NCI-H2196 (cell line): ENCODE measurements at regions not wholly inside any gene's neighbourhood (a gene's known extent, or its start where the extent isn't known, plus 50 kb on each side); places are given as distances from the start of the nearest gene placed in this dataset.
A peak's percentile ranks its signal among the peaks of the same experiment; 100 is the strongest.
"Not testable (repeated sequence)": the region's sequence is repeated elsewhere in the genome, so short reads cannot be mapped to it uniquely, and the experiment has no call there.

Experiments
- DNase-seq: peaks from one replicate; lab custom pipeline; 2025; ENCODE audit not compliant: unreplicated experiment; lab: John Stamatoyannopoulos, UW

- no peak for DNase-seq
Measured at GRCh38 chr15:69668039-69668705, 215.6 kb downstream of the RPLP1 start.

GRCh38 chr15:69668963-69669362 lies 216.3 kb downstream of the RPLP1 start:
- no peak for DNase-seq

- DNase-seq: no peak
Measured at GRCh38 chr15:69669446-69669845, 216.8 kb downstream of the RPLP1 start.

DNA sequence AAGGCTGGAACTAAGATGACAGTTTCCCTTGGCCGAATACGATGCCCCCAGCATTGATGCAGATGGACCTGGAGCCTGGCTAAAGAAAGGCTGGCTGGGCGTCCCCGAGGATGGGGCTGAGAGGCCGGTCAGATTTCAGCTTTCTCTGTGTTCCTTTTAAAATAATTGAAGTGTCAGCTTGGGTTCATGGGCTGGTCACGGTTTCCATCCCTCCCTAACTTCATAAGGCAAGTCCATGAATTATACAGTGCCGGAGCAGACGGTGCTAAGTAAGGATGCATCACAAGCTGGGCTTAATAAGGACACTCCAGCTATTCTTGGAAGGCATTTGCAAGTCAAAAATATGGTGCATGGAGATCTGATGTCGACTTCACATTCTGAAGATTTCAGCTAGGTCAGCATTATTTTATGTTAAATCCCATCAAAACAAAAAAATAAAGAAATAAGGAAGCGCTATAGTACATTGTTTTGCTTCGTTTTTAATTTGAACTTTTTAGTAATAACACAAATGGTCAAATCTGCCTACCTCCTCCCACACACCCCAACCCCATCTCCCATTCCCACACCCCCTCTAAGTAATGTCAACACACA lies 220.8 kb downstream of the RPLP1 start:
- DNase-seq: no peak

DNA sequence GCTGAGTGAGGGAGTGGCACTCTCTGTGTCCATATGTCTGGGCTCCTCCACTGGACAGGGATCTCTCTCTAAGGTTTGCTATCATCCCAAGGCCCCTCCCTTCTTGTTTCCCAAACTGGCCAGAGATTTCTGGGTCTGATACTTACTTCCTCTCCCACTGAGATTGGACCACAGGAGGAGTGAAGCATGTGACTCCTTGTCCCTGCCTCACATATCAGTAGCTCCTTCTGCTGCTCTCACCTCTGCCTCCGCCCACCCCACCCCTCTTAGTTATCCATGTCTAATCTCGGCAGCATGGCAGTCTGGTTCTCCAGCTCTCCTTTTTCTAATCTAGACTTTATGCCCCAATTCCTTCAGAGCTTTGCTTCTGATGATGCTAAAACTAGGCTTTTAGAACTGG lies 223.1 kb downstream of the RPLP1 start:
- DNase-seq: no peak

DNA sequence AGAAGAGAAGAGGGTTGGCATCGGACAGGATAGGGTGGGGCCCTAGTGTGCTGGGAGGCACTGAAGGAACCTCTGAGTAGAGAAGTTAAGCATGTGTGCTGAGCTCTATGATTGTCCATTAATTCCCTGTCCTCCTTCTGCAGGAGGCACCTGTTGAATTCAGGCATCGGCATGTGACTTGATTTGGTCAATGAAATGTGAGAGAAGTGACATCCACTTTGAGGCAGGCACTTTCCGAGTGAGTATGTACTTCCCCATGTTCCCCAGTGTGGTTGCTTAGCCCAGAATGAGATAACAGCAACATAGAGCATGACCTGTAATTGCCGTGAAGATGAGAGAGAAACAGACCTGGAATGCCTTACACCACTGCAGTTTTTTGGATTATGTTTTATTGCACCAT lies 224.8 kb downstream of the RPLP1 start:
- DNase-seq: no peak

DNA sequence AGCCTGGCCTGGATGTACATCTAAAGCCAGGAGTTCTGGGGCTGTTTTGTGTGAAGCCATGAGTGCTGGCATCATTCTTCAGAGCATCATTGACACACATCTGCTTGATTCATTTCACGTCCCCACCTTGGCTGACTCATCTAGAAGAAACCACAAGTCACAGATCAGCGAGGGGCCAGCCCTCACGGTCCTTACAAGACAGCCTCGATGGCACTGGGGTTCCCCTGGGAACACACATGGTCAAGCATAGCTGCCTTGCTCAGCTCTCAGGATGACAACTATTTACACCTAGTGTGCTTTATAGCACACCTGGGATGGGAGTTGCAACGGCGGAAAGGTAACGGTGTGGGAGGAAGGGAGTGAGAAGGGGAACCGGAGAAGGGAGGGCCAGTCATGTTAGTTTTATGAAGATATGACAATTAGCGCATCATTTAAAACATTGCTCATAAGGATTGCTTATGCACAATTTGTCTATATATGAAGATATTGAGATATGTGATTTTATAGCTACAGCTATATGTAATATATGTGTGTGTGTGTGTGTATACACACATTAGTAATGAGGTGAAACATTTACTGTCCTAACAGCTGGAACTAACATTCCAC lies 227.1 kb downstream of the RPLP1 start:
- no peak for DNase-seq

- DNase-seq: not testable (repeated sequence)
Measured at GRCh38 chr15:69684823-69685222, 232.2 kb downstream of the RPLP1 start.

DNA sequence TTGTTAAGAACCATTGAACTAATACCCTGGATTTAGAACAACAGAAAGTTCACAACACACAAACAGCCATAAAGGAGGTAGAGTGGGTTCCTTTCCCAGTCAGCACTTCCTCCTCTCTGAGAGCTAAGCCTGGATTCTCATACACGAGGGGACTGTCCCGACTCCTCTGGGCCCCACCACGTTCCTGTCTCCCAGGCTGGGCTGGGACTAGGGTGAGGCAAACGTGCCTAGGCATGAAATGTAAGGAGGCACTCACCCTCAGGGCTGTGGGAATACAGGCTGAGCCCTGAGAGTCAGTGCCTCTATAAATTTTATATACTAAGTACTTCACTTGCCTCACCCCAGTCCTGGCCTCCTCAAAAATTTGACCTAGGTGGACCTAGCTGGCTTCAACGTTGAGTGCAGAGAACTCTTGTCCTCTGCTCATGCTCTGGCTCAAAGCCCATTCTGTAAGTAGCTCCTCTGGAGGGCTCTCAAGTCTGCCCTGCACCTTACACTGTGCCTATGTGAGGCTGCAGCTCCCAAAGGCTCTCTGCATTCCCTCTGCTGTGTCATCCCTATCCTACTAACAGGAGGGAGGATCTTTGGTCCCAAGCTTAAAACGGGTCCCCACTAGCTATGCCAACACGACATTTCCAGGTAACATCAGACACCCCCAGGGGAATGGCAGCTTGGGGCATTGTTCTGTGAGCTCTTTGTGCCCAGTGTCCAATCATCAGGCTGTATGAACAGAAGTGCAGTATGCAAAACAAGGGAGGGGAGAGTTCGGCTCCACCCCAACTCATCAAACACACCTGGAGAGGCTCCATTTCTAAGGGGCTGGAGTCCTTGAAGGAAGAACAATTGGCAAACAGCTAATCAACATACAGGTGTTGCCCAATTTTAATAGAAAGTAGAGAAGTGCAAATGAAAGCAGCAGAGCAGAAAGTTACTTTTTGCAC lies 233.2 kb downstream of the RPLP1 start:
- peak; percentile 65 for DNase-seq

- DNase-seq: no peak
Measured at GRCh38 chr15:69686626-69687025, 234.0 kb downstream of the RPLP1 start.

DNA sequence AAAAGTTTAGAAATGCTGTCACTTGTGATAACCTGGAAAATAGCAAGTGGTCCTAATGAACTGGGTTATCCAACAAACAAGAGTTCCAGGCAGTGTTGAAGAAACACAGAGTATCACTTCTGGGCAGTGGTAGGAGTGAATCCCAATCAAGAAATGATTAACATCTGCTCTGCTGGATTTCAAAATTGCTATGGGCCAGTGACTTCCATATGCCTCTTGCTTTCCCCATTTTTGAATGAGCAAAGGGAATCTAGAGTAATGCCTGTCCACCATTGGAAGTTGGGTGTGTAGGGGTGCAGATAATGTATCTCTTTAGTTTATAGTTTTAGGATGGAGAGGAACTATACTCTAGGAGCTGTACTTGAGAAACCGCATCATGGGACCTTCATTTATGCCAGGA lies 236.5 kb downstream of the RPLP1 start:
- no peak for DNase-seq

DNA sequence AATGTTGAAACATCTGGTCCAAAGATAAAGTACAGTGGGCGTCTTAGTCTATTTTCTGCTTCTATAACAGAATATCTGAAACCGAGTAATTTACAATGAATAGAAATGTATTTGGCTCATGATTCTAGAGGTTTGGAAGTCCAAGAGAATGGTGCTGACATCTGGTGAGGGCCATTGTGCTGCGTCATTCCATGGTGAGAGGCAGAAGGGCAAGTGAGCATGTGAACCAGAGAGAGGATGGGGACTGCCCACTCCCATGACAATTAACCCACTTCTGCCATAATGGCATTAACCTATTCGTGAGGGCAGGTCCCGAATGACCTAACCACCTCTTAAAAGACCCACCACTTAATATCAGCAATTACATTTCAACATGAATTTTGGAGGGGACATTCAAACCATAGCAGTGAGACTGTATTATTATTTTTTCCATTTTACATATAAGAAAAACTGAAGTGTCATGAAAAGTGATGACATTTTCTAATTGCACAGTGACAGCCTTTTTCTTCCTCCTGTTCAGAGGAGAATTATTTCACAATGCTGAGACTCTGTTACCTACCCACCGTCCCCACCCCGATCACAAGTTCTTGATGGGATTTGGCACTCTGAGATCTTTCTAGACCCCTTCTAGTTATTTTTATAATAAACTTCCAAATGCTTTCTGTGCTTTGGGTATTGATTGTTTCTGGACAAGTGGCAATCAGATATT lies 238.8 kb downstream of the RPLP1 start:
- no peak for DNase-seq

GRCh38 chr15:69692342-69692741 lies 239.7 kb downstream of the RPLP1 start:
- peak; percentile 18 for DNase-seq

GRCh38 chr15:69693059-69693458 lies 240.4 kb downstream of the RPLP1 start:
- DNase-seq: no peak

- no peak for DNase-seq
Measured at GRCh38 chr15:69696946-69697345, 244.3 kb downstream of the RPLP1 start.

DNA sequence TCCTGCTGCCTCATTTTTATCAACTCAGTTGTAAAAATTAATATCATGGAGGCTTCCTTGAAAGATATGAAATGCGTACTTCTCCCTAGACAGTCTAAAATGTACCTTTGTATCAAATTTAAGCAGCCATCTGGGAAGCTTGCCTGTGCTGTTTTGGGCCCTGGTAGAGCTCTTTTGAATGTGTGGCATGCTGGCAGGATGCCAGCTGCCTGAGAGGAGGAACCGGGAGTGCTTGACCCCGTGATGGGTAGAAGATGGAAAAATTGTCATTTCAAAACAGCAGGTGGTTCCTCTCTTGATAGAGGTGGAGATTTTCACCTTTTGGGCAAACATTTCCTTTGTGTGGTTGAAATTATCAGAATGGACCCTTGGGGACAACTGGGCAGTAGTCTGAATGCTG lies 245.3 kb downstream of the RPLP1 start:
- DNase-seq: peak; percentile 6

GRCh38 chr15:69699096-69699495 lies 246.5 kb downstream of the RPLP1 start:
- DNase-seq: no peak

DNA sequence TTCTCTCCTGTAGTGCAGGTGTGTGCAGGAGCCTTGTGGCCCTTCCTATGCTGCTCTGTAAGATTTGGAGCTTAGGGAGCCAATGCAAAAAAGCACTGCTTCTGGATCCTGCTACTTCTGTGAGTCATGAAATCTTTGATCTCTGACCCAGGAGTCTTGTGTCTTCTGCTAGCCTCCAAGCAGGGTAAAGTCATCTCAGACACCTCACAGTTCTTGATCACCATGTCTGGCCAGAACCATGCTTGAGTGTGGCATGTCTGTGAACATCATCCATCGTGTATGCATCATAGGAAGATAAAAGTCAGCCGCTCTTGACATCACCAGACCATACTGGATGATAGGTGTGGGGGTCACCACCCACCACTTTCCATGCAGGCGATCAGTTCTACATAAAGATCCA lies 247.8 kb downstream of the RPLP1 start:
- no peak for DNase-seq

- DNase-seq: no peak
Measured at GRCh38 chr15:69701198-69701597, 248.6 kb downstream of the RPLP1 start.

- peak; percentile 3 for DNase-seq
Measured at GRCh38 chr15:69703532-69704187, 251.0 kb downstream of the RPLP1 start.
